ENCODE measurements at regions not wholly inside any gene's neighbourhood (a gene's known extent, or its start where the extent isn't known, plus 50 kb on each side); places are given as distances from the start of the nearest gene placed in this dataset.

DNA sequence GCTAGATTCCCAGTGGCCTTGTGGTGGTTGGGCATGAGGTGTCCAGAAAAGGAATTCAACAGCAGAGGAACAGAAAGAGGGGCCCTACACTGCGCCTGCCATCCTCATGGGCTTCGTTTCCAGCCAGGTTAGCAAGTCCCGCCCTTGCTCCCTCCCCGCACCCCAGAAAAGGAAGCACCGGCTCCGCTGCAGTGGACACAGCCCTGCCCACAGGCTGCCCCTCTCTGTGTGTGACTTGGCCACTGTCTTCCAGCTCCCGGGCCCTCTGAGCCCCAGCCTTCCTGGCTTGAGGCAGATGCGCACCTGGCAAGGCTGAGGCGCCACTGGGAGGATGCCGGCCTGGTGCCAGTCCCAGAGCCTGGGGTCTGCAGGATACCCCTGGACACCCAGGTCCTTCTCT lies 305.0 kb upstream of the IRX4 start:
- no peak for DNase-seq (ENCODE audit: low read depth in 2 of 2)

DNA sequence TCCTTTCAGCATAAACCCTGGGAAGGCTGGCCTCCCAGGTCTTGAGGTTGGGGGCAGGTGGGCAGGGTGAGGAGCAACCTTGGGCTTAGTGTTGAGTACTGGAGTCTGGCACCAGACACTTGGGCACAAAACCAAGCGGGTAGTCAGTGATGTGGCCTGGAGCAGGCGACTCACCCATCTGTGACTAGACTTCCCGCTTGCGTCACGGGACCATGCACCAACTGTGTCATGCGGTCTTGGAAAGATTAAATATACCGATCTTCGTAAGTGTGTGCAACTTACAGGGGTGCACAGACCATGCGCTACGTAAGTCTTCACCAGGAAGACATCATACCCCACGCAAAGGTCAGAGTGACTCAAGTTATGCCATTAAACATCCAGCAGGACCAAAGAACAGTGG lies 304.4 kb upstream of the IRX4 start:
- no peak for DNase-seq (ENCODE audit: low read depth in 2 of 2)

DNA sequence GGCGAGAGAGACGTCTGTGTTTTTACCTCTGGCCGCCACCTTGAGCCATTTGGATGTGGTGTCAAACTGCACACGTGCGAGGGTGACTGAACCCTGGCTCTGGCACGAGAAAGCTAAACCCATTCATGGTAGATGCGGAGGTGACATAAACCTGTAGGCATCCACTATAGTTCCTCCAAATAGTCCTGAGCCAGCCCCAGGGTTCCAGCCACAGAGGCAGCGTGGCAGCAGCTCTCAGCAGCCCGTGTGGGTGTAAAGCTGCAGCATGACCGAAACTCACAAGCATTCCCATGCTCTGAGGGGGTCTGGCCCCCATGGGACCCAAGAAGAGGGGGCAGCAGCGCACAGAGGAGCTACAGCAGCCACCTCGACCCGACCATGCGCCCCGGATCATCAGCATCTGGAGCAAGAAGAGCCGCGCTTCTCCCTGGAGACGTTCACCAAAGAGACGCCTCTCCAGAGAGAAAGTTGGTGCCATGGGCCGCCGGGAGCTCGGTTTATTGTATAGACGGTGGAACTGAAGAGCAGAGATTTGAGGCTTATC lies 303.8 kb upstream of the IRX4 start:
- no peak for DNase-seq (ENCODE audit: low read depth in 2 of 2)

- DNase-seq (ENCODE audit: low read depth in 2 of 2) = no peak
Measured at GRCh38 chr5:2185646-2186471, 303.1 kb upstream of the IRX4 start.

DNA sequence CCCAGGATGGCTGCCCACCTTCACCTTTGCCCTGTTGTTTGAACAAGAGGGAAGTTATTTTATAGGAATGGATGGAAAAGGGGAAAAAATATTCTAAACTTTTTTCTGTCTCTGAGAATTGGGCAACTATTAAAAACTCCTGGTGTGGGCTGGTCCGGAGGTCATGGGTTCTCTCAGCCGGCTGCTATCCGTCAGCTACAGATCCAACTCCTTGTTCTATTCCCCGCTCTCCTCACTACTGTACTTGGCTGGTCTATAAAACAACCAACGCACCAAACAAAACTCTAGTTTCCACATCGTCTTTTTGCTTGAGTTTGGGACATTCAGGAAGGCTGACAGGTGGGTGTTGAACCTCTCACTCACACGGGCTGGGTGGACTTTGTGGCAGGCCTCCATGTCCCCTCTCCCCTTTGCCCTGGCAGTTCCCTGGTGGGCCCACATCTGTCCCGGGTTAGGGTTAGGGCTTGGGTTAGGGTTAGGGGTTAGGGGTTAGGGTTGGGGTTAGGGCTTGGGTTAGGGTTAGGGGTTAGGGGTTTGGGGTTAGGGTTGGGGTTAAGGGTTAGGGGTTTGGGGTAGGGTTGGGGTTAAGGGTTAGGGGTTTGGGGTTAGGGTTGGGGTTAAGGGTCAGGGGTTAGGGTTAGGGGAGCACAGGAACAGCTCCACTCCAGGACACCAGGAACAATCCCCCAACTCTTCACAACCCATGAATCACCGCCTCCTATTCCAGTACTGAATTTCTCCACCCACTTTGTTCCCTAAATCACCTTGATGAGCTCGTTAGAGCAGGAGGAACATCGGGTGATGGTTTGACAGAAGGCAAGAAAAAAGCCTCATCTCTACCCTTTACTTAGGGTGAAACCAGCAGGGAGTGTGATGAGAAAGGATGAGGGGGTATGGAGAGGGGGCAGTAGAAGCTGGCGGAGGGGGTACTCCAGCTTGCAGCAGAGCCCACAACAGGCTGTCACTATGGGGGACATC lies 302.1 kb upstream of the IRX4 start:
- no peak for DNase-seq (ENCODE audit: low read depth in 2 of 2)

GRCh38 chr5:2184026-2184366 lies 301.3 kb upstream of the IRX4 start:
- DNase-seq (ENCODE audit: low read depth in 2 of 2) = no peak

- DNase-seq (ENCODE audit: low read depth in 2 of 2) = no peak
Measured at GRCh38 chr5:2183154-2184025, 300.7 kb upstream of the IRX4 start.

DNA sequence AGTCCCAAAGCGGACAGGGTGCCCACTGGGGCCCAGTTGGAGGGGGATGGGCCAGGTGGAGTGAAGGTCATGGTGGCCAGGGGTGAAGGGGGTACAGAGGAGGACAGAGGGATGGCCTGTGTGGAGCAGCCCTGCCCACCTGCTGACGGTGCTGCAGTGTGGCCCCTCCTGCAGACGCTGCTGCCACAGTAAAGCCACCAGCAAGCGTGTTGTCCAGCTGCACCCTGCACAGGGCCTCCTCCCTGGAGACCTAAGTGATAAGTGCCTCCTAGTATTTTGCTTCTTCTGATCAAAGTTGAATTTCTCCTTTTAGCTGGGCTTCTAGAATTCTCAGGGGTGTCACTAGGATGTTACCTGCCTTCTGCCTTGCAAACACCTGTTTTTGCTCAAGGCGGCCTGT lies 299.3 kb upstream of the IRX4 start:
- no peak for DNase-seq (ENCODE audit: low read depth in 2 of 2)

DNA sequence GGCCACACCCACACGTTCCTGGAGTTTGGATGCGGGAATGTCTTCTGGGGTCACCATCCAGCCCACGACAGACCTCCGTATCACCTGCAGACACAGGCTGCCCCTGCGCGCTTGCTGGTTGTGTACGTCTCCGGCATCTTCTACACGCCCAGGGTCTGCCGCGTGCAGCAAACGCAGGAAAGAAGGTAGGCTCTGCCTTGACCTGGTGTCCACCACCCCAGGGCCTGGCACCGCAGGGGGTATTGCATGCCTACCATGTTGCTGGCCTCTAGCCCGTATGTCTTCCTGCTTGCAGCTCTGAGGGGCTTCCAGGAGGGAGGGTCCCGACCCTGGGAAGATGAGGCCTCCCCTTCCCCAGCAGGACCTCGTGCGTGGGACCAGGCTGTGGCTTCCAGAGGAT lies 298.8 kb upstream of the IRX4 start:
- DNase-seq (ENCODE audit: low read depth in 2 of 2) = no peak

GRCh38 chr5:2181149-2181548 lies 298.4 kb upstream of the IRX4 start:
- no peak for DNase-seq (ENCODE audit: low read depth in 2 of 2)

GRCh38 chr5:2180456-2180855 lies 297.7 kb upstream of the IRX4 start:
- no peak for DNase-seq (ENCODE audit: low read depth in 2 of 2)

DNA sequence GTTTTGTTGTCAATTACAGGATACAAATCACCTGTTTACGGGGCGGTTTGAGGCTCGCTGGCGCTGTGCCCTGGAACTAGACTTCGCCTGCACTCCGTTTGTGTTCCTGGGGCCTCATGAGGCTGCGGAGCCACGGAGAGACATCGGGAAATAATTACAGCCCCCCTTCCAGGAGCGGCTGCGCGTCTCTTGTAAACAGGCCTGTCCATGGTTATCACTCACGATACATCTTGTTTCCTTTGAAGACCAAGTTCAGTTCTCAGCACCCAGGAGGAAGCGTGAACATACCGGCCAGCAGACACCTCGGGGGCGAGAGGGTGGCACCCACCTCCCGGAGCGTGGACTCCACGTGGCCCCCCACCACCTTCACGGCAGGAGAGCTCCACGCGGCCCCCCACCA lies 297.1 kb upstream of the IRX4 start:
- no peak for DNase-seq (ENCODE audit: low read depth in 2 of 2)

DNA sequence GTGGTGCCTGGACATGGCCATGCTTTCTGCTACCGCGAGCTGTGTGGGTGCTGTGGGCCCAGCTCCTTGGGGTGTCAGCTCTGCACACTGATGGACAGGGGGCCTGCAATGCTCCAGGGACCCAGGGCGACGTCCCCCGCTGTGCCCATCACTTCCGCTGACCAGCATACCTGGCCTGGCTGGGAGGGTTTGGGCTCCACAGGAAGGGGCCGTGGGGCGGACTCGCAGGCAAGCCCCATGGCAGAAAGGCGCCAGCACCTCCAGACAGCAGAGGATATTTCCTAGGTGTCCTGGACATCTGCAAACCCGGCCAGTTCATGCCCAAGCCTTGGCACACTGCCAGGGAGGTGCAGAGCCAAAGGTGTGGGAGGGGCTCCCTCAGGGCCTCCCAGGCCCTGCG lies 295.8 kb upstream of the IRX4 start:
- no peak for DNase-seq (ENCODE audit: low read depth in 2 of 2)

DNA sequence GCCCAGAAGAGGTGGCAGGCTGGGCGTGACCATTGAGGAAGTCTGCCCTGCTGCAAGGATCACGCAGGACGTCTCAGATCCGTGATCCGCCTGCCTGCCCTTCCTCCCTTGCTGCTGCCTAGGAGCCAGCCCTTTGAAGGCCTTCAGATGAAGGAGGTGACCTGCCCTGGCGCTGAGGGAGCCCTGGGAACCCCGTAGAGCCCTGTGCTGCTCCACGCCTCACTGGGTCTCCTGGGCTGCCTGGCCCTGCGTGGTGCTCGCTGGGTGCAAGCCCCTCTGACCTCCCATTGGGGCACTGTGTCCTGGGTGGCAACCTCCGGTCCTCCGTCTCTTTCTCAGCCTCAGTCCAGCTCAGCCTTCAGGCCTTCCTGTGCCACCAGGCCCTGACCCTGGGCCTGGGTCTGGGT lies 295.3 kb upstream of the IRX4 start:
- DNase-seq (ENCODE audit: low read depth in 2 of 2) = no peak

GRCh38 chr5:2177244-2177643 lies 294.5 kb upstream of the IRX4 start:
- no peak for DNase-seq (ENCODE audit: low read depth in 2 of 2)

GRCh38 chr5:2176581-2176980 lies 293.9 kb upstream of the IRX4 start:
- no peak for DNase-seq (ENCODE audit: low read depth in 2 of 2)

GRCh38 chr5:2175842-2176404 lies 293.2 kb upstream of the IRX4 start:
- DNase-seq (ENCODE audit: low read depth in 2 of 2) = no peak

DNA sequence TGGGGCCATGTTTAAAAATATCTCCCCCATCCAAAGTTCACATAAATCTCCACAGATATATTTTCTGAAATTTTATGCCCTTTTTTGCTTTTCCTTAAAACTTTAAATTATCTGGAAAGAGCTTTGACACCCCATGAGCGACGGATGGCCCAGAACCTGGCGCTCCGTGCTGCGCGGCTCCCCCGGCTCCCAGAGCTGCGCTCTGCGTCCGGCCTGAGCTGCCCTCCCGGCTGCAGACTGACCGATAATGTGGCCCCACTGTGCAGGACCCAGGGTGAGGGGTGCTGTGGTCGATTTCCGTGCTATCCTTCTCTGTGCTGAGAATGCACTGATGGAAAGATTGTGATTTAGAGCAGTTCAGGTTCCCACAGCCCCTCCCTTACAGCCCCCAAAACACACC lies 292.3 kb upstream of the IRX4 start:
- no peak for DNase-seq (ENCODE audit: low read depth in 2 of 2)

- no peak for DNase-seq (ENCODE audit: low read depth in 2 of 2)
Measured at GRCh38 chr5:2174538-2174937, 291.8 kb upstream of the IRX4 start.

- DNase-seq (ENCODE audit: low read depth in 2 of 2) = no peak
Measured at GRCh38 chr5:2173151-2173834, 290.6 kb upstream of the IRX4 start.

DNA sequence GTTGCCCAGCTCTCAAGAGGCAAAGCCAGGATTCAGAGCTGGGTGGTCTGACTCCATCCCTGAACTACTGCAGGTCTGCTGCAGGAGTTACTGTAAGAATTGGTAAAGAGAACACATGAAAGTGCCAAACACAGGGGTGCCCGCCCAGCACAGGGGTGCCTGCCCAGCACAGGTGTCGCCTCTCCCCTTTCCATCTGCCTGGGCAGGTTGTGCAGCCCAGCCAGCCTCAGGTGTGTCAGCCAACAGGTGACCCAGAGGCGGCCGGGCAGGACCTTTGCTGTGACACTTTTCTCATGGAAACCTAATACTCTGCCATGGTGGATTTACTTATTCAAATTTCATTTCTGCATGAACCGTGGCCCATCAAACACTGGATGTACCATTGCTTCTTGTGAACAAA lies 289.7 kb upstream of the IRX4 start:
- no peak for DNase-seq (ENCODE audit: low read depth in 2 of 2)
